ENCODE measurements at regions not wholly inside any gene's neighbourhood (a gene's known extent, or its start where the extent isn't known, plus 50 kb on each side); places are given as distances from the start of the nearest gene placed in this dataset.

GRCh38 chr17:63142836-63143235 is 176.8 kb downstream of the TANC2 start:
- Histone ChIP-seq H3K4me3 (ENCODE audit: low read depth, low read length) (no peak overlapping the region), H3K36me3 (ENCODE audit: insufficient read depth, low read length) (peaks cover 8% of the 10 kb centered on the region; the same call in 1 of the 2 replicates), H3K27me3 (ENCODE audit: insufficient read depth, low read length) (no peaks in the 10 kb centered on the region), H3K27ac (ENCODE audit: low read depth, low read length) (no peak overlapping the region), H3K79me2 (ENCODE audit: control insufficient read depth, insufficient read depth, low read length, unreplicated experiment) (peaks cover 21% of the 10 kb centered on the region), H3K4me1 (ENCODE audit: control insufficient read depth, insufficient read depth, low read length, unreplicated experiment) (peaks cover 4% of the 10 kb centered on the region), H2AFZ (ENCODE audit: low read length, unreplicated experiment) (no peak overlapping the region)

DNA sequence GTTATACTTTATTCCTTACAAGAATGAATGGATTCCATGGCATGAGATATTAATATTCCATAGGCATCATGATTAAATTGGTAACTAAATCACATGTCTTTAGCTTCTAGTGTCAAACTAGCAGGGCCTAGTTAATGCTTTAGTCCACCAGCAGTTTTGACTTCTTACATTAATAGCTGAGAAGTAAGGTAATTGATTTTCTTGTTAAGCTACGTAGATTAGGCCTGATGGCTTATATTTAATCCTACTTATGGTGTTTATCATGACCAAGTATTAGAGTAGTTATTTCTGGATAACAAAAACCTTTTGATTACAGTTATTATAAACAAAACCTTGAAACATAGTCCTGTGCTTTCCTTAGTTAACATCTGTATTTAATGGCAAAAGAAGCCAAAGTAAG is 184.5 kb downstream of the TANC2 start:
- H3K27ac ChIP-seq (ENCODE audit: low read depth, low read length), result no peak overlapping the region
- no peak overlapping the region for H2AFZ ChIP-seq (ENCODE audit: low read length, unreplicated experiment)
- H3K4me1 ChIP-seq (ENCODE audit: control insufficient read depth, insufficient read depth, low read length, unreplicated experiment), result peaks cover 6% of the 10 kb centered on the region
- 0 out of 2 replicates have a peak, but pooled peaks cover 1% of the 10 kb centered on the region for H3K36me3 ChIP-seq (ENCODE audit: insufficient read depth, low read length)
- no peaks in the 10 kb centered on the region for H3K27me3 ChIP-seq (ENCODE audit: insufficient read depth, low read length)
- H3K4me3 ChIP-seq (ENCODE audit: low read depth, low read length), result no peak overlapping the region
- peaks cover 15% of the 10 kb centered on the region for H3K79me2 ChIP-seq (ENCODE audit: control insufficient read depth, insufficient read depth, low read length, unreplicated experiment)

- Histone ChIP-seq H3K27ac (ENCODE audit: low read depth, low read length) (0 out of 2 replicates have a peak overlapping the region, but pooled peaks have one; percentile 6), H3K79me2 (ENCODE audit: control insufficient read depth, insufficient read depth, low read length, unreplicated experiment) (peaks cover 20% of the 10 kb centered on the region), H3K4me3 (ENCODE audit: low read depth, low read length) (no peak overlapping the region)
Measured at GRCh38 chr17:63150994-63151464, 185.0 kb downstream of the TANC2 start.

GRCh38 chr17:63151941-63152523 is 186.0 kb downstream of the TANC2 start:
- Histone ChIP-seq H3K27me3 (ENCODE audit: insufficient read depth, low read length) (no peaks in the 10 kb centered on the region), H3K36me3 (ENCODE audit: insufficient read depth, low read length) (0 out of 2 replicates have a peak, but pooled peaks cover 7% of the 10 kb centered on the region), H3K27ac (ENCODE audit: low read depth, low read length) (no peak overlapping the region), H2AFZ (ENCODE audit: low read length, unreplicated experiment) (no peak overlapping the region), H3K4me1 (ENCODE audit: control insufficient read depth, insufficient read depth, low read length, unreplicated experiment) (peaks cover 6% of the 10 kb centered on the region), H3K4me3 (ENCODE audit: low read depth, low read length) (no peak overlapping the region), H3K79me2 (ENCODE audit: control insufficient read depth, insufficient read depth, low read length, unreplicated experiment) (peaks cover 21% of the 10 kb centered on the region)

More at GRCh38 chr17:63150994-63151464, 185.0 kb downstream of the TANC2 start:
- Histone ChIP-seq H3K27me3 (ENCODE audit: insufficient read depth, low read length) (no peaks in the 10 kb centered on the region), H2AFZ (ENCODE audit: low read length, unreplicated experiment) (no peak overlapping the region), H3K4me1 (ENCODE audit: control insufficient read depth, insufficient read depth, low read length, unreplicated experiment) (peaks cover 6% of the 10 kb centered on the region), H3K36me3 (ENCODE audit: insufficient read depth, low read length) (no peaks in the 10 kb centered on the region)

DNA sequence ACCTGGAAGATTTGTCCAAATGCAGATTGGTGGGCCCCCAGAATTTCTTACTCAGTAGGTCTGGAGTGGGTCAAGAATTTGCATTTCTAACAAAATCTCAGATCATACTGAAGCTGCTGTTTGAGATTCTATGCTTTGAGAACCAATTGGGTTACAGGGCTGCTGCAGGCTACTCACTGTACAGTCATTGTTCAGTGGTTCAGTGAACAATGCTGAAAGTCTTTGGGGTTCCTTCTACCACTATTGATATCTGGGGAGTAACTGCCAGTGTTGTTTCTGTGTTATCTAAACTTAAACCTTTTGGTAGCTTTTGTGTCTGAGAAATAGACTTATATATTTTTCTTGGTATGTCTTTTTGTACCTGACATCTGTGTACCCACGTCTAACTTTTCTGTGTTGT is 187.5 kb downstream of the TANC2 start:
- Histone ChIP-seq H3K4me3 (ENCODE audit: low read depth, low read length) (no peak overlapping the region), H3K27me3 (ENCODE audit: insufficient read depth, low read length) (no peaks in the 10 kb centered on the region), H2AFZ (ENCODE audit: low read length, unreplicated experiment) (no peak overlapping the region), H3K79me2 (ENCODE audit: control insufficient read depth, insufficient read depth, low read length, unreplicated experiment) (peaks cover 19% of the 10 kb centered on the region), H3K36me3 (ENCODE audit: insufficient read depth, low read length) (peaks cover 11% of the 10 kb centered on the region; the same call in 1 of the 2 replicates), H3K4me1 (ENCODE audit: control insufficient read depth, insufficient read depth, low read length, unreplicated experiment) (peaks cover 6% of the 10 kb centered on the region), H3K27ac (ENCODE audit: low read depth, low read length) (no peak overlapping the region)

DNA sequence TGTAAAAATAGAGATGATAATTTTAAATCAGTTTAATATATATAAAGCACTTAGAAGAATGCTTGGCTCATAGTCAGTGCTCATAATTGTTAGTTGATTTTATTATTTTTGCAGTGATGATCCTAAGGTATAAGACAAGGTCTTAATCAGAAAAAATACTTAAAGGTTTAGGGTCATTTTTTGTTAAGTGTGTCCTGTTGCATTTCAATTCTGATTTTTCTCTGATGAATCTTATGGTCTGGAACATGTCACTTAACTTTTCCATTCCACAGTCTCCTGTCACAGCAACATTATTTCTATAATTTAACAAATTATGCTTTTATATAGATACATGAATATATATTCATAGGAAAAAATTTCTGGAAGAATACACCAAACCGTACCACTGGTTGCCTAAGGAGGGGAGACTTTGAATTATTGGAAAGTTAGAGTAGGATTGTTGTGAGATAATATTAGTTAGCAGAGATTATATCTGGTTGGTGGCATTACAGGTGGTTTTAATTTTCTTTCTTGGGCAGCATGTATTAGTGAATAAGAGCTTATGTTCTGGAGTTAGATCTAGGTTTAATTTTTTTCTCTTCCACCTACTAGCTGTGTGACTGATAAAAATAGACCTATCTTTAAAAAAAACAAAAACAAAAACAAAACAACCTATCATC is 188.7 kb downstream of the TANC2 start:
- Histone ChIP-seq H3K4me3 (ENCODE audit: low read depth, low read length) (no peak overlapping the region), H3K79me2 (ENCODE audit: control insufficient read depth, insufficient read depth, low read length, unreplicated experiment) (peaks cover 24% of the 10 kb centered on the region), H2AFZ (ENCODE audit: low read length, unreplicated experiment) (no peak overlapping the region), H3K4me1 (ENCODE audit: control insufficient read depth, insufficient read depth, low read length, unreplicated experiment) (peaks cover 6% of the 10 kb centered on the region), H3K27ac (ENCODE audit: low read depth, low read length) (no peak overlapping the region), H3K27me3 (ENCODE audit: insufficient read depth, low read length) (no peaks in the 10 kb centered on the region), H3K36me3 (ENCODE audit: insufficient read depth, low read length) (peaks cover 11% of the 10 kb centered on the region; the same call in 1 of the 2 replicates)

DNA sequence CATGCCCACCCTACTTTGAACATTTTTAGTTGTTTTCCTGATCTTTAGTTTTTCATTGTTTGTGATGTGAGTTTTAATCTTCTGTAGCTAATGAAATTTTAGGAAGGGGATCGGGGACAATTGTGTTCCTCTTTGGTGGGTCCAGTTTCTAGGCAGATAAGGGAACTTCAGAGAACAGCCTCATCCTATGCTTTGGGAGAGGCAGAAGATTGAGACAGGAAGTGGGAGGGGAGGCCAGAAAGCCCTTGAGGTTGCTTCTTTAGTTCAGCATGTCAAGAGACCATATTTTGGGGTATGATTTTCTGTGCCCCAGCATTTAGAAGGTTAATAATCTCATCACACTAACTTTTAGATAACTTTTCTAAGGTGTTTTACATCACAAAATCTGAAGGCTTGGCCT is 191.0 kb downstream of the TANC2 start:
- peaks cover 11% of the 10 kb centered on the region; the same call in 1 of the 2 replicates for H3K36me3 ChIP-seq (ENCODE audit: insufficient read depth, low read length)
- no peak overlapping the region for H3K4me3 ChIP-seq (ENCODE audit: low read depth, low read length)
- H2AFZ ChIP-seq (ENCODE audit: low read length, unreplicated experiment), result no peak overlapping the region
- H3K79me2 ChIP-seq (ENCODE audit: control insufficient read depth, insufficient read depth, low read length, unreplicated experiment), result peaks cover 35% of the 10 kb centered on the region
- no peaks in the 10 kb centered on the region for H3K4me1 ChIP-seq (ENCODE audit: control insufficient read depth, insufficient read depth, low read length, unreplicated experiment)
- H3K27me3 ChIP-seq (ENCODE audit: insufficient read depth, low read length), result no peaks in the 10 kb centered on the region
- H3K27ac ChIP-seq (ENCODE audit: low read depth, low read length), result no peak overlapping the region

DNA sequence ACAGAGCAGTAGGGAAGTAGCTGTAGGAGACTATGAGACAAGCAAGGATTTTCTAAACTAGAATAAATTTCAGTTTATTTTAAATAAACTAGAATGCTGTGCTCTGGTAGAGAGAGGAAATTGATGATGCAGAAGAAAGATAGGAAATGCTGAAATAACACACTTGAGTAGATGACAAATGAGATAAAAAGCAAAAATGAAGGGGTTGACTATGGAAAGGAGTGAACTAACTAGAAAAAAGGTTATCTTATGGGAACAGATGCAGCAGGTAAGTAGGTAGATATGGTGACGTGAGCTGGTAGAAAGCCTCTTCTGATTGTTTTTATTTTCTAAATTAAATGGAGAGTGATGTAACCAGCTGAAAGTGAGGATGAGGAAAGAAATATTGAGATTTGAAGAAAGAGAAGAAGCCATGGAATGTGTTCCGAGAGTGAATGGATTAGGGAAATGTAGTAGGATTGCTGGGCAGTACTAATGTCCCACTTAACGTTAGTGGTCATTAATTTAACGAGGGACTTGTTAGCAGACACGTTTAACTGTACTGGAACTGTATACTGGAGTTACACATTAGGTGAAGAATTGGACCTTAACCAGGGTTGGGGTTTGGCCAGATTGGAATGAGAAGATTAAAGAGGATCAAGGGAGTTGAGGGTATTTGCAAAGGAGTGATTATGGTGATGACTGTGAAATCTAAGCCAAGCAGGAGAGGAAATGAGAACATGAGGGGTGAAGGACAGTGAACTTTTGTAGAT is 196.5 kb downstream of the TANC2 start:
- H3K27ac ChIP-seq (ENCODE audit: low read depth, low read length), result no peak overlapping the region

GRCh38 chr17:63163158-63163520 is 197.1 kb downstream of the TANC2 start:
- Histone ChIP-seq H3K79me2 (ENCODE audit: control insufficient read depth, insufficient read depth, low read length, unreplicated experiment) (peaks cover 32% of the 10 kb centered on the region), H3K4me1 (ENCODE audit: control insufficient read depth, insufficient read depth, low read length, unreplicated experiment) (no peaks in the 10 kb centered on the region), H2AFZ (ENCODE audit: low read length, unreplicated experiment) (no peak overlapping the region), H3K36me3 (ENCODE audit: insufficient read depth, low read length) (no peaks in the 10 kb centered on the region), H3K27ac (ENCODE audit: low read depth, low read length) (no peak overlapping the region), H3K4me3 (ENCODE audit: low read depth, low read length) (no peak overlapping the region), H3K27me3 (ENCODE audit: insufficient read depth, low read length) (no peaks in the 10 kb centered on the region)

More for the DNA sequence above, 196.5 kb downstream of the TANC2 start:
- Histone ChIP-seq H2AFZ (ENCODE audit: low read length, unreplicated experiment) (no peak overlapping the region), H3K27me3 (ENCODE audit: insufficient read depth, low read length) (no peaks in the 10 kb centered on the region), H3K36me3 (ENCODE audit: insufficient read depth, low read length) (no peaks in the 10 kb centered on the region), H3K4me1 (ENCODE audit: control insufficient read depth, insufficient read depth, low read length, unreplicated experiment) (no peaks in the 10 kb centered on the region), H3K79me2 (ENCODE audit: control insufficient read depth, insufficient read depth, low read length, unreplicated experiment) (peaks cover 32% of the 10 kb centered on the region), H3K4me3 (ENCODE audit: low read depth, low read length) (no peak overlapping the region)

DNA sequence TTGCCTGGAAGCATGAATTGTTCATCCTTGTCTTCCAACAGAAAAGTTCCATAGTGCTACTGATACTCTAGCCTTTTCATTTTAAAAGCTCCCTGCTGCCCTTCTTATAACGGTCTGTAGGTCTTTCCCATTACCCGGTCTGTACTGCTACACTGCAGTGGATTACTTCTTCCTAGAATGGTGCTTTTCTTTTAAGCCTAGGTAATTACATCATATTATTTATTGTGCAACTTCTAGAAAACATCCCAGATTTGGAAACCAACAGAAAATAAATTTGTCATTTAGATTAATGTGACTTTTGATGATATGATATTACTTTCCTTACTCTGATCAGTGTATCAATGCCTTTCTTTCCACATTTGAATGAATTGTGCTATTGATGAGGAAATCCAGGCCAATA is 199.4 kb downstream of the TANC2 start:
- Histone ChIP-seq H3K36me3 (ENCODE audit: insufficient read depth, low read length) (no peaks in the 10 kb centered on the region), H3K79me2 (ENCODE audit: control insufficient read depth, insufficient read depth, low read length, unreplicated experiment) (peaks cover 22% of the 10 kb centered on the region), H3K27ac (ENCODE audit: low read depth, low read length) (no peak overlapping the region), H3K27me3 (ENCODE audit: insufficient read depth, low read length) (no peaks in the 10 kb centered on the region), H3K4me1 (ENCODE audit: control insufficient read depth, insufficient read depth, low read length, unreplicated experiment) (peaks cover 1% of the 10 kb centered on the region), H3K4me3 (ENCODE audit: low read depth, low read length) (no peak overlapping the region), H2AFZ (ENCODE audit: low read length, unreplicated experiment) (no peak overlapping the region)

Data from ACC112 (cell line).